NB4 (cell line): ENCODE measurements at regions not wholly inside any gene's neighbourhood (a gene's known extent, or its start where the extent isn't known, plus 50 kb on each side); places are given as distances from the start of the nearest gene placed in this dataset.

ENCODE experiments used
- DNase-seq: peaks from one replicate; pipeline ENCODE4 v3.0.0; 2010; ENCODE audit warnings: low read depth
- H3K4me3 ChIP-seq: one replicate; pipeline ENCODE4 v1.5.1; 2011; ENCODE audit warnings: mild to moderate bottlenecking, low read depth, low read length, moderate library complexity
- MYC ChIP-seq: IDR thresholded peaks from 2 replicates; pipeline ENCODE4 v1.6.1; 2011; ENCODE audit warnings: low read depth, low read length
- POLR2A ChIP-seq: IDR thresholded peaks from 2 replicates; pipeline ENCODE4 v1.6.1; 2011; ENCODE audit warnings: mild to moderate bottlenecking; ENCODE audit not compliant: insufficient read length; ENCODE audit errors: extremely low read depth
- TF ChIP-seq, protein P1 (sequence below): IDR thresholded peaks from one replicate; pipeline ENCODE4 v1.5.1; 2012; ENCODE audit warnings: low read depth, low read length
- TF ChIP-seq, protein P2 (sequence below): IDR thresholded peaks from 2 replicates; pipeline ENCODE4 v1.6.1; 2011; ENCODE audit warnings: low read depth, low read length

DNA sequence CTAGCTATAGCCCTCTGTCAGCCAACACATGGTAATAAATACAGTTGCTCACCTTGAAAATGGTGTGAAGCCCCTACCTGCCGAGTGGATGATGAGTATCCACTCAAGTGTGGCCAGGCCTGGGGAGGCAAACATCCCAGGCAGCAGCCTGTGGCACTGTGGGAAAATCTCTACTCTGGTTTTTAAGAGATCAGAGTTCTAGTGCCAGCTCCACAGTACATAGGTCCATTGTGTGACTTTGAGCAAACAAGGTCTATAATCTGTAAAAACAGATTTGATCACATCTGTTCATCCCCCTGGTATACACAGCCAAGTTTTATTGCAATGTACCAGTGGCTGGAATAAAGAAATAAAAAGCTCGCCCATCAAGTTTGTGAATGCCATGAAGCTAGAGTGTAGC is 82.7 kb upstream of the ARMC2 start:
- TF ChIP-seq POLR2A (no peak), MYC (no peak)
- no peak overlapping the region for H3K4me3 ChIP-seq
- no peak for DNase-seq

DNA sequence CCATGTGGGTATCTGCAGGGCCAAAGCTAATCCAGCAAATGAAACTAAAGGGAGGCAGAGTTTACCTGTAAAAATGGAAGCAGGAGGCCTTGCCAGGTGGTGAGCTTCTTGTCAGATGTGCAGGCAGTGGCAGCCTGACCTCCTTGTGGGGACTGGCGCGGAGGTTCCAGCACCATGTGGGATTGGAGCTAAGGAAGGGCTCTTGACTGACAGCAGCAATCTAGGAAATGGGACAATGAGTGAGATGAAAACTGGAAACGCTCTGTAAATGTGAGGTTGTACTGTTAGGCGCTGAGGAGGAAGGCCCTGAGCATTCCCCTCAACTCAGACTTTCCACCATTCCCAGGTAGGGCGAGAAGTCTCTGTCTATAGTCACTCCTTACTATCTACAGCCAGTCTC is 81.8 kb upstream of the ARMC2 start:
- TF ChIP-seq, protein P1, sequence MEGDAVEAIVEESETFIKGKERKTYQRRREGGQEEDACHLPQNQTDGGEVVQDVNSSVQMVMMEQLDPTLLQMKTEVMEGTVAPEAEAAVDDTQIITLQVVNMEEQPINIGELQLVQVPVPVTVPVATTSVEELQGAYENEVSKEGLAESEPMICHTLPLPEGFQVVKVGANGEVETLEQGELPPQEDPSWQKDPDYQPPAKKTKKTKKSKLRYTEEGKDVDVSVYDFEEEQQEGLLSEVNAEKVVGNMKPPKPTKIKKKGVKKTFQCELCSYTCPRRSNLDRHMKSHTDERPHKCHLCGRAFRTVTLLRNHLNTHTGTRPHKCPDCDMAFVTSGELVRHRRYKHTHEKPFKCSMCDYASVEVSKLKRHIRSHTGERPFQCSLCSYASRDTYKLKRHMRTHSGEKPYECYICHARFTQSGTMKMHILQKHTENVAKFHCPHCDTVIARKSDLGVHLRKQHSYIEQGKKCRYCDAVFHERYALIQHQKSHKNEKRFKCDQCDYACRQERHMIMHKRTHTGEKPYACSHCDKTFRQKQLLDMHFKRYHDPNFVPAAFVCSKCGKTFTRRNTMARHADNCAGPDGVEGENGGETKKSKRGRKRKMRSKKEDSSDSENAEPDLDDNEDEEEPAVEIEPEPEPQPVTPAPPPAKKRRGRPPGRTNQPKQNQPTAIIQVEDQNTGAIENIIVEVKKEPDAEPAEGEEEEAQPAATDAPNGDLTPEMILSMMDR: no peak
- no peak for TF ChIP-seq POLR2A
- DNase-seq: no peak
- no peak overlapping the region for H3K4me3 ChIP-seq

DNA sequence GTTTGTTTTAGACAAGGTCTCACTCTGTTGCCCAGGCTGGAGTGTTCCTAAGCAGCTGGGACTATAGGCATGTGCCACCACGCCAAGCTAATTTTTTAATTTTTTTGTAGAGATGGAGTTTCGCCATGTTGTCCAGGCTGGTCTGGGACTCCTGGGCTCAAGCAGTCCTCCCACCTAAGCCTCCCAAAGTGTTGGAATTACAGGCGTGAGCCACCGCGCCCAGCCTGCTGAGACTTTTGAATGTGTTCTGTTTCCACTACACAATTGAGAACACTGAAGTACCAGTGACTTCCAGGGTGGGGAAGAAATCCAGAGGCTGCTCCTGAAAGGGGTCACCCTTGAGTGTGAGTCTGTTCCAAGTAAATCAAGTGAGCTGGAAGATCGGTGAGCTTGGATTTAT is 81.3 kb upstream of the ARMC2 start:
- no peak overlapping the region for H3K4me3 ChIP-seq
- TF ChIP-seq, protein P2, sequence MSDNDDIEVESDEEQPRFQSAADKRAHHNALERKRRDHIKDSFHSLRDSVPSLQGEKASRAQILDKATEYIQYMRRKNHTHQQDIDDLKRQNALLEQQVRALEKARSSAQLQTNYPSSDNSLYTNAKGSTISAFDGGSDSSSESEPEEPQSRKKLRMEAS: no peak
- TF ChIP-seq MYC: no peak
- TF ChIP-seq, protein P1: no peak
- no peak for DNase-seq

DNA sequence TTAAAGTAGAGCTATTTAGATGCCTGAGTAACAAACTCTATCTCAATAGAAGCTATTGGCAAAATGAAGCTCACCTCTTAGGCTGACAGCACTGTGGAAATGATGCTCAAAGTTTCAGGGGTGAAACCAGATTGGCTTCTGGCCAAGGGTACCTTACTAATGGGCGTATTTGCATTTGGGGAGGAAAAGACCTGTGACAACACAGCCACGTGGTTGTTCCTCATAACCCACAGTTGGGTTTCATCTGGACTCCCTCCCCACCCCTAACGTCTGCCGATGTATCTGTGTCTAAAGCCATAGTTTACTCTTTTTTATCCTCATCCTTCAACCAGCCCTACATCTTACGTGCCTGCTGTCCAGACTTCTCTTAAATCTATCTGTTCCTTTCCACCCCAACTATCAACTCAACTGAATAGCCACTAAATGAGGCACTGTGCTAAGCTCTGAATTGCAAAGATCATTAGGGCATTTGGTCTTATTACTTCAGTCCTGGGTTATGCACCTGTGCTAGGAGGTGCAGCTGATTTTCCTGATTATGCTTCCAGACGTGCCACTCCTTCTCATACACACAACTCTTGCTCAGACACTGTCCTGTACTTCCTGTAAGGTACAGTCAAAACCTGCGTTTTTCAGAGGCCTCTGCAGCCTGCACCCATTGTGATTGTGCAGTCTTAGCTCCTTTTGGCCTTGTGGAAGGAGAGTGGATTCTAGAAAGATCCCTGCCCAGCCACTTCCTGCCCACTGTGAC is 80.6 kb upstream of the ARMC2 start:
- no peak overlapping the region for H3K4me3 ChIP-seq
- no peak for DNase-seq
- TF ChIP-seq, protein P1: no peak
- TF ChIP-seq, protein P2: no peak
- TF ChIP-seq MYC: no peak
- TF ChIP-seq POLR2A: no peak

DNA sequence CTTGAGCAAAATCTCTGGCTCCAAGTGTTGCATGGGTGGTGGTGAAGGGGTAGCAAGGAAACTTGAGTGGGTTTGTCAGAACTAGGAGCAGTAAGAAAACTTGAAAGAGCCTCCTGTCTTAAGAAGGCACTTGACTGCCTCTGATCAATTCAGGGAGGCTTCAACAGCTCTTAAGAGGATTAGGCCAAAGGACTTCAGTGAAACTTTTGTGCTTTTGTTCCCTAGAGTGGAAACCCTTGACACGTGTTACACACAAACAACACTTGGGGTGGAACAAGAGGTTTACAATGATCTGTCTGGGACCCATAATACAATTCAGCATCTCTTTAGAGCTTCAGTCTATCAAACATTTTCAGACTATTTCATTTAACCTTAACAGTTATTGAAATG is 80.1 kb upstream of the ARMC2 start:
- DNase-seq: no peak
- H3K4me3 ChIP-seq: no peak overlapping the region
- no peak for TF ChIP-seq POLR2A
- TF ChIP-seq, protein P2: no peak

DNA sequence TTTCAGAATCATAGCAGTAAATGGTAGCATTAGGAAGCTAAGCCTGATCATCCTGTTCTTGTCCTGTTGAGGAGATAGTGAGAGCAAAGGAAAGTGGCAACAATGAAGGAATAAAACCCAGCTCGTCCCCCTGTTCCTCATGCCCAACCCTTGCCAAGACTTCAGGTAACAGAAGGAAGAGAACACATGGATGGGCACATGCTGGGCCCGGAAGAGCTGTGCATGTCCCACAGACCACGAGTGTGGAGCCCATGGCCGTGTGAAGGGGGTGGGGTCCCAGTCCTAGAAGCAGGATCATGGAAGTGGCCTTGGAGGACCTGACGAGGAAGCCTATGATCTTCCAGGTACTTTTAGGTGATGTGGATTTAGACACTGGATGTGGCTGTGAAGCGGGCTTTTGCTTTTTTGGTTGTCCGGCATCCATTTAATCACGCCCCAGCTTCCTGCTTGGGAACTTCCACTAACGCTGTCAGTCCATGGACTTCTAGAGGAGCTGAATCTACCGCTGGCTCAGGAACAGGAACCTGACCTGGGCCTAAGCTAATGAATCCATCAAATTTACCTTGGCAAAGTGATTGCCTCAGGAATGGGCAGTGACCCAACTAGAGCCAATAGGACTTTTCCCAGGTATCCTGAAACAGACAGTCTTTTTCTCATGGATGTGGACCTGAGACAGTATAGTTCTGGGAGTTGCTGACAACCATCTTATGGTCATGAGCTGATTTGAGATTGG is 79.3 kb upstream of the ARMC2 start:
- TF ChIP-seq MYC (no peak), POLR2A (no peak)
- TF ChIP-seq, protein P1: no peak
- TF ChIP-seq, protein P2: no peak
- DNase-seq: no peak

More for the DNA sequence above, 79.3 kb upstream of the ARMC2 start:
- no peak overlapping the region for H3K4me3 ChIP-seq
